H1 (cell line): ENCODE measurements at regions not wholly inside any gene's neighbourhood (a gene's known extent, or its start where the extent isn't known, plus 50 kb on each side); places are given as distances from the start of the nearest gene placed in this dataset.

ENCODE experiments used
- KDM4A ChIP-seq: IDR thresholded peaks from one replicate; pipeline ENCODE4 v1.7.1; 2012; ENCODE audit warnings: low read depth, mild to moderate bottlenecking, moderate library complexity, low read length, inconsistent platforms; ENCODE audit not compliant: severe bottlenecking
- ZNF274 ChIP-seq: IDR thresholded peaks from 2 replicates; pipeline ENCODE4 v1.7.0; 2012; ENCODE audit warnings: low read length, borderline replicate concordance; ENCODE audit errors: extremely low read depth
- TF ChIP-seq, protein P1 (sequence below), 3 experiments: IDR thresholded peaks; 1 replicate in 2 of 3; 2 replicates in 1 of 3; pipeline versions ENCODE4 v1.5.1 to v1.6.1; 2011; ENCODE audit warnings: low read length in 3 of 3, mild to moderate bottlenecking in 3 of 3, inconsistent platforms in 2 of 3, low read depth in 1 of 3, moderate library complexity in 1 of 3; ENCODE audit not compliant: insufficient read depth in 1 of 3; ENCODE audit errors: control extremely low read depth in 1 of 3
- TF ChIP-seq, protein P2 (sequence below): IDR thresholded peaks from 2 replicates; pipeline ENCODE4 v1.6.1; 2011; ENCODE audit warnings: low read depth, mild to moderate bottlenecking, low read length; ENCODE audit not compliant: insufficient read depth

DNA sequence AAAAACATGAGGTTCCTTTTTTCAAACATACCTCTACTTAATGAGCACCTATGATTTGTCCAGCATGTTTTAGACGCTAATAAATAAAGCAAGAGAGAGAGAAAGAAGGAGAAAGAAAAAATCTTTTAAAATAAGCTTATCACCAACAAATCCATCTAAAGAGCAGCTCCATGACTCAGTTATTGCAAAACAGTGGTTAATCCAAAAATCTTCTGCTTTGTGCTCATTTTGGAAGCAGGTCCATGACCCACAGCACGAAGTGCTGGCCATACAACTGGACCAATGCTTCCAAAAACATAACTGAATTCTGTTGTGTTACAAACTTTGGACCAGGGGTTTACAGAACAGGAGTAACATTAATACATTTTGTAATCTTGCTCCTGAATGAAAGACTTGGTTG, 696.6 kb downstream of the KCNA4 start:
- no peak for TF ChIP-seq ZNF274
- TF ChIP-seq, protein P1, sequence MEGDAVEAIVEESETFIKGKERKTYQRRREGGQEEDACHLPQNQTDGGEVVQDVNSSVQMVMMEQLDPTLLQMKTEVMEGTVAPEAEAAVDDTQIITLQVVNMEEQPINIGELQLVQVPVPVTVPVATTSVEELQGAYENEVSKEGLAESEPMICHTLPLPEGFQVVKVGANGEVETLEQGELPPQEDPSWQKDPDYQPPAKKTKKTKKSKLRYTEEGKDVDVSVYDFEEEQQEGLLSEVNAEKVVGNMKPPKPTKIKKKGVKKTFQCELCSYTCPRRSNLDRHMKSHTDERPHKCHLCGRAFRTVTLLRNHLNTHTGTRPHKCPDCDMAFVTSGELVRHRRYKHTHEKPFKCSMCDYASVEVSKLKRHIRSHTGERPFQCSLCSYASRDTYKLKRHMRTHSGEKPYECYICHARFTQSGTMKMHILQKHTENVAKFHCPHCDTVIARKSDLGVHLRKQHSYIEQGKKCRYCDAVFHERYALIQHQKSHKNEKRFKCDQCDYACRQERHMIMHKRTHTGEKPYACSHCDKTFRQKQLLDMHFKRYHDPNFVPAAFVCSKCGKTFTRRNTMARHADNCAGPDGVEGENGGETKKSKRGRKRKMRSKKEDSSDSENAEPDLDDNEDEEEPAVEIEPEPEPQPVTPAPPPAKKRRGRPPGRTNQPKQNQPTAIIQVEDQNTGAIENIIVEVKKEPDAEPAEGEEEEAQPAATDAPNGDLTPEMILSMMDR (IDR thresholded peaks at IDR 0.05; ENCODE audit: control extremely low read depth in 1 of 3, insufficient read depth in 1 of 3, low read depth in 1 of 3, low read length in 3 of 3), result no peak
- TF ChIP-seq, protein P2, sequence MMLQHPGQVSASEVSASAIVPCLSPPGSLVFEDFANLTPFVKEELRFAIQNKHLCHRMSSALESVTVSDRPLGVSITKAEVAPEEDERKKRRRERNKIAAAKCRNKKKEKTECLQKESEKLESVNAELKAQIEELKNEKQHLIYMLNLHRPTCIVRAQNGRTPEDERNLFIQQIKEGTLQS, result no peak
- TF ChIP-seq KDM4A, result no peak
